ENCODE measurements at regions not wholly inside any gene's neighbourhood (a gene's known extent, or its start where the extent isn't known, plus 50 kb on each side); places are given as distances from the start of the nearest gene placed in this dataset.

GRCh38 chr17:6943406-6943805 is 52.4 kb upstream of the ALOX12 start:
- Histone ChIP-seq H4K20me1 (replicated peaks in 1 of 2; ENCODE audit: control insufficient read depth in 1 of 2, insufficient read depth in 2 of 2, low read length in 2 of 2) (no peaks in the 10 kb centered on the region), H3K18ac (ENCODE audit: extremely low read depth, low read length) (no peak overlapping the region), H2BK5ac (ENCODE audit: low read depth, low read length) (no peak overlapping the region), H2BK20ac (ENCODE audit: low read length) (no peak overlapping the region), H3K4me2 (ENCODE audit: insufficient read depth in 1 of 2, low read depth in 2 of 2, low read length in 2 of 2) (no peak overlapping the region), H3K27ac (ENCODE audit: low read depth, low read length) (no peak overlapping the region), H3K27me3 (replicated peaks in 1 of 4; ENCODE audit: control insufficient read depth in 3 of 4, extremely low read depth in 1 of 4, insufficient read depth in 3 of 4, low read length in 3 of 4) (no peaks in the 10 kb centered on the region; a peak in 1 of 7 replicates), H4K8ac (ENCODE audit: extremely low read depth, insufficient read depth, low read length) (no peak overlapping the region), H4K91ac (replicated peaks; ENCODE audit: insufficient read length, low read length) (no peak overlapping the region), H3K9ac (replicated peaks in 1 of 4; ENCODE audit: extremely low read depth in 1 of 4, low read depth in 3 of 4, low read length in 3 of 4) (no peak overlapping the region), H3K4me3 (ENCODE audit: extremely low read depth in 1 of 4, insufficient read depth in 2 of 4, low read depth in 3 of 4, low read length in 4 of 4) (no peak overlapping the region), H2BK12ac (ENCODE audit: low read depth, low read length) (no peak overlapping the region), H2BK120ac (replicated peaks; ENCODE audit: low read depth, low read length) (no peak overlapping the region), H3K36me3 (ENCODE audit: control insufficient read depth in 2 of 4, insufficient read depth in 4 of 4, low read length in 3 of 4) (no peaks in the 10 kb centered on the region), H2BK15ac (ENCODE audit: low read length) (no peak overlapping the region), H3K9me3 (ENCODE audit: insufficient read depth in 2 of 2, low read depth in 1 of 2, low read length in 1 of 2) (no peaks in the 10 kb centered on the region), H3K4ac (replicated peaks; ENCODE audit: insufficient read length, low read depth, low read length) (no peak overlapping the region), H3K23me2 (ENCODE audit: low read depth, low read length) (no peaks in the 10 kb centered on the region), H2AK5ac (ENCODE audit: low read depth, low read length) (no peak overlapping the region), H3K56ac (replicated peaks; ENCODE audit: insufficient read length, low read depth, low read length) (no peak overlapping the region), H3K14ac (ENCODE audit: insufficient read length) (no peak overlapping the region), H3K79me2 (ENCODE audit: control insufficient read depth in 1 of 2, insufficient read depth in 2 of 2, low read length in 2 of 2) (no peaks in the 10 kb centered on the region), H3K79me1 (ENCODE audit: low read depth, low read length) (no peaks in the 10 kb centered on the region), H3K23ac (ENCODE audit: insufficient read length) (no peak overlapping the region), H2AFZ (ENCODE audit: low read length) (no peak overlapping the region), H3K4me1 (replicated peaks in 1 of 4; ENCODE audit: control insufficient read depth in 3 of 4, insufficient read depth in 4 of 4, low read length in 3 of 4) (no peaks in the 10 kb centered on the region), H4K5ac (ENCODE audit: insufficient read length, low read depth, low read length) (no peak overlapping the region)
- DNase-seq (ENCODE audit: low read depth in 1 of 2, low spot score in 2 of 2), result no peak
- CTCF ChIA-PET (ENCODE audit: partially characterized antibody), result interaction anchor here (1.0 kb wide), 1 partner anchor 21 kb away, joined by 4 read pairs; no protein-coding TSS in a partner anchor
- WGBS, 2 experiments (ENCODE audit: extremely low coverage in 1 of 2, insufficient coverage in 1 of 2, insufficient read length in 1 of 2, insufficient replicate concordance in 2 of 2, low coverage in 1 of 2, low lambda C conversion rate in 2 of 2, missing lambda C conversion rate in 1 of 2), result 88% methylated on average over 4 of the region's 4 CpGs; no CpG with 5 or more reads in 1 of the 2 experiments
- no peak for FAIRE-seq
- POLR2A ChIA-PET (ENCODE audit: partially characterized antibody), result no interaction called here
- TF ChIP-seq CBX8 (IDR thresholded peaks at IDR 0.05; ENCODE audit: borderline replicate concordance, low read depth, low read length) (no peak), TAF7 (optimal IDR thresholded peaks at IDR 0.05; ENCODE audit: borderline replicate concordance, low read depth, low read length) (no peak), SUZ12 (IDR thresholded peaks at IDR 0.05; ENCODE audit: low read length) (no peak), EGR1 (IDR thresholded peaks at IDR 0.05; ENCODE audit: borderline replicate concordance, low read depth, low read length) (no peak), KDM1A (IDR thresholded peaks at IDR 0.05; ENCODE audit: borderline replicate concordance, low read length) (no peak), CREB1 (IDR thresholded peaks at IDR 0.05) (no peak), TAF1 (IDR thresholded peaks at IDR 0.05; ENCODE audit: low read depth, low read length) (no peak), BACH1 (IDR thresholded peaks at IDR 0.05; ENCODE audit: low read length) (no peak), KDM5A (IDR thresholded peaks at IDR 0.05; ENCODE audit: low read length) (no peak), NANOG (IDR thresholded peaks at IDR 0.05; ENCODE audit: insufficient read depth, low read depth, low read length, poor library complexity, severe bottlenecking) (no peak), USF2 (IDR thresholded peaks at IDR 0.05; ENCODE audit: low read length) (no peak), ZNF274 (IDR thresholded peaks at IDR 0.05; ENCODE audit: borderline replicate concordance, extremely low read depth, low read length) (no peak), POLR2AphosphoS5 (IDR thresholded peaks at IDR 0.05; ENCODE audit: low read depth, low read length) (no peak), FOSL1 (IDR thresholded peaks at IDR 0.05; ENCODE audit: insufficient read depth, low read depth, low read length) (no peak)
